ENCODE measurements at regions not wholly inside any gene's neighbourhood (a gene's known extent, or its start where the extent isn't known, plus 50 kb on each side); places are given as distances from the start of the nearest gene placed in this dataset.

DNA sequence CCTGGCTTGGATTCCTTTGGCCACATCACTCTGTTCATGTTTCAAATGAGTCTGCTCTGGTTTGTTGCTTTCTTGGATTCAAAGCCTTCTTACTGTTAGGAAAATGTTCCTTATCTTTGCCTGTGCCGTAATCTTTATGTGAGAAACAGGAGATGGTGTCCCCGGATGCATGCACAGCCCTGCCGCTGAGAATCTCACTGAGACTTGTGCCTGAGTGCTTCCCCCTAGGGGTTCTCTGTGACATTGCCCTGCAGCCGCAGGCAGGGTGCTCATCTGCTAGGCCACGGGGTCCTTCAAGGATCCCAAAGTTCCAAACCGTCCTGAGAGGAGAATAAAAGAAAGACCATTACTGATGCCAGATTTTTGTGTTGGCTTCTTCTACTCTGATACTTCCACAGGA lies 81.4 kb upstream of the ANKRD55 start:
- TF ChIP-seq, protein P1, sequence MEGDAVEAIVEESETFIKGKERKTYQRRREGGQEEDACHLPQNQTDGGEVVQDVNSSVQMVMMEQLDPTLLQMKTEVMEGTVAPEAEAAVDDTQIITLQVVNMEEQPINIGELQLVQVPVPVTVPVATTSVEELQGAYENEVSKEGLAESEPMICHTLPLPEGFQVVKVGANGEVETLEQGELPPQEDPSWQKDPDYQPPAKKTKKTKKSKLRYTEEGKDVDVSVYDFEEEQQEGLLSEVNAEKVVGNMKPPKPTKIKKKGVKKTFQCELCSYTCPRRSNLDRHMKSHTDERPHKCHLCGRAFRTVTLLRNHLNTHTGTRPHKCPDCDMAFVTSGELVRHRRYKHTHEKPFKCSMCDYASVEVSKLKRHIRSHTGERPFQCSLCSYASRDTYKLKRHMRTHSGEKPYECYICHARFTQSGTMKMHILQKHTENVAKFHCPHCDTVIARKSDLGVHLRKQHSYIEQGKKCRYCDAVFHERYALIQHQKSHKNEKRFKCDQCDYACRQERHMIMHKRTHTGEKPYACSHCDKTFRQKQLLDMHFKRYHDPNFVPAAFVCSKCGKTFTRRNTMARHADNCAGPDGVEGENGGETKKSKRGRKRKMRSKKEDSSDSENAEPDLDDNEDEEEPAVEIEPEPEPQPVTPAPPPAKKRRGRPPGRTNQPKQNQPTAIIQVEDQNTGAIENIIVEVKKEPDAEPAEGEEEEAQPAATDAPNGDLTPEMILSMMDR (conservative IDR thresholded peaks at IDR 0.05), result no peak
- no peak overlapping the region for H3K27ac ChIP-seq

DNA sequence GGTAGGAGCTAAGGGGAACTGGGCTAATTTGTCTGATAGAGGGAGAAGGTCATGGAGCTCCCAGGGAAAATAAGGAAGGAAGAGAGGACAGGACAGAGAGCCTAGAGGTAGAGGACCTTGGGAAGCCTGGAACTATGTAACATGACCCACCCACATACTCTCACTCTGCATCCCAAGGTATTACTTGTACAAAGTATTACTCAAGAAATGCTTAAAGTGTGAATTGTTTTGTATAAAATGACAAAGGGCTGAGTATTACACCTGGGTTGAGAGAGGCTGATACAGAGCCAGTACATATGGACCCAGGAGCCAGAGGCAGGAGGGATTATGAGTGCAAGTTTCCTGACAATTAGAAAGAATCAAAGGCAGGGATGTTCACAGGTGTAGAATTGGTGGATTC lies 80.5 kb upstream of the ANKRD55 start:
- TF ChIP-seq, protein P1 (conservative IDR thresholded peaks at IDR 0.05), result no peak
- no peak overlapping the region for H3K27ac ChIP-seq

DNA sequence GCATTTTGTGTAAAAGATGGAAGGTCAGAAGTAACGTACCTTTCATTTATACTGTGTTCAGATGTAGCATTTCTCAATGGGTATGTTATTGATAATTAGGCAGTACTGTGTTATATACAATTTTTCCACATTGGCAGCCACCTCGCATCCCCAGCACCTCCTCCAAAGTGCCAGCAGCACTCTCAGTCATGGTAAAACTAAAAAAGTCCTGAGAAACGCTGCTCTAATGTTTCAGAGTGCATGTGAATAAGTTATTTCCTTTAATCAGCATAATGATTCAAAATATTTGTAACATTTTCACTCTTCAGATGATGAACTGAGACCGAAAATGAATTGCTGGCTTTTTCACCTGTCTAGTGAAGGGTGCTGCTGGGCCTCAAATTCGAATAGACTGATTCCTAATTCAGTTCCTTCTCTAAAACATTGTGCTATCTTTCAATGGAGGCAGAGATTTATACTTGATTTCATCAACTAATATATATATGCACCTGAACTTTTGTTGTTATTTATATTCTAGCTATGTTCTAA lies 79.9 kb upstream of the ANKRD55 start:
- no peak overlapping the region for H3K27ac ChIP-seq
- TF ChIP-seq, protein P1 (conservative IDR thresholded peaks at IDR 0.05), result no peak

DNA sequence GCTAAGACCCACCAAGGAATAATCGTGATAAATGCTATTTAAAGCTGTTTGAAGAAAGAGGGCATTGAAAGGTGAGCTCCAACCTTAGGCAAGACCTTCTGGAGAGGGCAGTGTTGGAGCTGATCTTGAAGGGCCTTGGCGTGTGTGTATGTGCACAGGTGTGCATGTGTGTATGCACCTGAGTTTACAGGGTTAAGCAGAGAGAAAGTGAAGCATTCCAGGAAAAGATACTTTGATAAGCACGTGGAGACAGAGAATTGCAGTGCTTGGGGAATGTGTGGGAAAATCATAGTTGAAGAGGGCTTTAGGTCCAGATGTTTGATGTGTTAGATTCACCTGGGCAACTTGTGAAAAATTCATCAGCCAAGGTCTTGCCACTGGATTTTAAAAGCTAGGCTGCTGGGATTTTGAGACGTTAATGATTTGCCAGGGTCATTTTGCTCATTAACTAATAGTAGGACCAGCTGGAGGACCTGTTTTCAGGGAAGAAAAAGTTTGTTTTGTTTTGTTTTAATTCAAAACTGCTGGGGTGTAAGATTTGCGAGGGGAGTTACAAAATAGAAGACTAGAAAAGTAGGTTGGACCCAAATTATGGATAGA lies 78.3 kb upstream of the ANKRD55 start:
- TF ChIP-seq, protein P1 (conservative IDR thresholded peaks at IDR 0.05), result no peak
- H3K27ac ChIP-seq, result no peak overlapping the region

DNA sequence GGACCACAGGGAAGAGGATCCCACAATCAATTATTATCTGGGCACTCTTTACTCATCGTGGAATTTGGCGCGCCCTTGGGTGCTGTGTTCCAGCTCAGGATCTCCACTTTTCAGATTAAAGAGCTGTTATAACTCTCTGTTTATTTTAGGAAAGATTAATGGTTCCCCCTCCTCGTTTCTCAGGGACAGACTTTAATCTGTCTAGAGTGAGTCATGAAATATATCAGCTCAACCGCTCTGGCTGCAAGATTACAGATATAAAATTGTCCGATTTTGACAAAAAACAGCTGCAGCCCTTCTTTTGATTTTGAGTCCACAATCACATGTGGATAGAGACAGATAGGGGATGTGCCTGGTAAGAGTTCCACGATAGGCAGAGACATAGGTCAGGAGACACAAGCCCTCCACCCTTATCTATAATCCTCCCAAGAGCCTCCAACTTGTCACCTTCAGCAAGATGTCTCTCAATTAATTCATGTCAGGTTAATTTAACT lies 77.6 kb upstream of the ANKRD55 start:
- H3K27ac ChIP-seq, result no peak overlapping the region
- TF ChIP-seq, protein P1 (conservative IDR thresholded peaks at IDR 0.05), result no peak

DNA sequence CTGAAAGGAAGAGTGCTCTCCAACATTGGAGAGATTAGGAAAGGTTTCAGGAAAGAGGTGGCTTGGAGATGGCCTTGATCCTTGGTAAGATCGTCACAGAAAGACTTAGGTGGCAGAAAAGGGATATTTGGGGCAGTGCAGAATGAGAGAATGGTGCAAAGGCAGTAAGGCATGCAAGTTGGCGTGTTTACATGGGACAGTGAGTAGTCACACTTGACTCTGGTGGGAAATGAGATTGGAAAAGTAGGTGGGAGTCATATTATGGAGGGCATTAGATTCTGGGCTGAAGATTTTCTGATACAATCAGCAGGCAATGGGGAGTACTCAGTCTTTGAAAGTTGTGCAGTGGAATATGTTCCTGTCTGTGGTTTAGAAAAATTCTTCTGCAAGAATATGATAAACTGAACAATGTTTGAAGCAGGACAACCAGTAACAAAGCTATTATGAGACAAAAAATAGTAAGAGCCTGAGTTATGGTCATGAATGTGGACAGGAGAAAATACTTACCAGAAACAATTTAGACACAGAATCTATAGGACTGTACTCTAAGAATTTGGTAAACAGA lies 76.2 kb upstream of the ANKRD55 start:
- no peak overlapping the region for H3K27ac ChIP-seq
- TF ChIP-seq, protein P1 (conservative IDR thresholded peaks at IDR 0.05), result no peak

DNA sequence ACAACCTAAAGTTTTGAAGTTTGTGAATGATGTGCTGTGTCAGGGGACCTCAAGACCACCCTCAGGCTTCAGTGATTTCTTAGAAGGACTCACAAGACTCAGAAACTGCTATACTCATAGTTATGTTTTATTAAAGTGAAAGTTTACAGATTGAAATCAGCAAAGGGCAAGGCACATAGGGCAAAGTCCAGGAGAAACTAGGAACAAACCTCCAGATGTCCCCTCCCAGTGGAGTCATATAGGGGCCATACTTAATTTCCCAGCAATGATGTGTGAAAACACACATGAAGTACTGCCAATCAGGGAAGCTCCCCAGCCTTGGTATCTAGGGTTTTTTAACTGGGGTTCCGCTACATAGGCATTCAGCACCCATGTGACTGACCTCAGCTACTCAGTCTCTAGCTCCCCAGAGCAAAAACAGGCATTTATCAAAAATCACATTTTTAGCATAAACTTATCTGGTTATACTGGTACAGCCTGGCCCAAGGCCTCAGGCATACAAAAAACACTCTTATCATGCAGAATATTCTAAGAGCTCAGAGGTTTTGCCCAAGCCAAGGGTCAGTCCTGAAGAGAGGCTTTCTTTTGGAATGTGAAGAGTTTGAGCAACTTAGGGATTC lies 74.7 kb upstream of the ANKRD55 start:
- H3K27ac ChIP-seq, result no peak overlapping the region
- TF ChIP-seq, protein P1 (conservative IDR thresholded peaks at IDR 0.05), result no peak
